SK-N-SH treated with all-trans-retinoic acid at 6 μM for 48 hours (cell line): ENCODE measurements at regions not wholly inside any gene's neighbourhood (a gene's known extent, or its start where the extent isn't known, plus 50 kb on each side); places are given as distances from the start of the nearest gene placed in this dataset.

Experiments
- ARNTL ChIP-seq: fragments of 450-650 bp; formaldehyde crosslinking; IDR thresholded peaks from 2 replicates; pipeline ENCODE4 v1.5.0; 2020; ENCODE audit warnings: low read depth, mild to moderate bottlenecking, moderate library complexity, borderline replicate concordance
- BACH2 ChIP-seq: fragments of 250-450 bp; sonication (Bioruptor Pico); IDR thresholded peaks from 2 replicates; pipeline ENCODE4 v1.9.0; 2021; ENCODE audit warnings: mild to moderate bottlenecking, borderline replicate concordance
- CSDC2 ChIP-seq: fragments of 250-450 bp; sonication (Bioruptor Pico); IDR thresholded peaks from 2 replicates; pipeline ENCODE4 v1.5.0; 2020; ENCODE audit warnings: mild to moderate bottlenecking, moderate library complexity
- CSRNP3 ChIP-seq: fragments of 250-450 bp; sonication (Bioruptor Pico); IDR thresholded peaks from 2 replicates; pipeline ENCODE4 v1.5.1; 2021; ENCODE audit warnings: mild to moderate bottlenecking, moderate library complexity
- ESRRG ChIP-seq: fragments of 250-450 bp; sonication (Bioruptor Pico); IDR thresholded peaks from 2 replicates; pipeline ENCODE4 v1.6.1; 2021; ENCODE audit warnings: mild to moderate bottlenecking
- GLIS3 ChIP-seq: fragments of 250-450 bp; sonication (Bioruptor Pico); IDR thresholded peaks from 2 replicates; pipeline ENCODE4 v1.5.0; 2020; ENCODE audit warnings: mild to moderate bottlenecking, moderate library complexity
- ISL1 ChIP-seq: fragments of 250-450 bp; sonication (Bioruptor Pico); IDR thresholded peaks from 2 replicates; pipeline ENCODE4 v2.1.2; 2022; ENCODE audit warnings: mild to moderate bottlenecking, moderate library complexity
- RARB ChIP-seq: fragments of 250-450 bp; sonication (Bioruptor Pico); IDR thresholded peaks from 2 replicates; pipeline ENCODE4 v1.8.0; 2021; ENCODE audit warnings: mild to moderate bottlenecking, moderate library complexity
- TOX ChIP-seq: fragments of 250-450 bp; sonication (Bioruptor Pico); IDR thresholded peaks from 2 replicates; pipeline ENCODE4 v1.8.0; 2021; ENCODE audit warnings: mild to moderate bottlenecking, moderate library complexity, borderline replicate concordance
- ZFP3 ChIP-seq: fragments of 250-450 bp; sonication (Bioruptor Pico); IDR thresholded peaks from 2 replicates; pipeline ENCODE4 v1.5.0; 2020; ENCODE audit warnings: mild to moderate bottlenecking, moderate library complexity
- ZFP30 ChIP-seq: fragments of 450-650 bp; formaldehyde crosslinking; IDR thresholded peaks from 2 replicates; pipeline ENCODE4 v1.5.0; 2022; ENCODE audit warnings: mild to moderate bottlenecking, moderate library complexity
- TF ChIP-seq, protein P1 (sequence below): fragments of 250-450 bp; sonication (Bioruptor Pico); IDR thresholded peaks from 2 replicates; pipeline ENCODE4 v1.8.0; 2020; ENCODE audit warnings: mild to moderate bottlenecking, moderate library complexity, borderline replicate concordance
- TF ChIP-seq, protein P2 (sequence below): fragments of 250-450 bp; sonication (Bioruptor Pico); IDR thresholded peaks from 2 replicates; pipeline ENCODE4 v1.5.1; 2020; ENCODE audit warnings: low read depth, mild to moderate bottlenecking, moderate library complexity

DNA sequence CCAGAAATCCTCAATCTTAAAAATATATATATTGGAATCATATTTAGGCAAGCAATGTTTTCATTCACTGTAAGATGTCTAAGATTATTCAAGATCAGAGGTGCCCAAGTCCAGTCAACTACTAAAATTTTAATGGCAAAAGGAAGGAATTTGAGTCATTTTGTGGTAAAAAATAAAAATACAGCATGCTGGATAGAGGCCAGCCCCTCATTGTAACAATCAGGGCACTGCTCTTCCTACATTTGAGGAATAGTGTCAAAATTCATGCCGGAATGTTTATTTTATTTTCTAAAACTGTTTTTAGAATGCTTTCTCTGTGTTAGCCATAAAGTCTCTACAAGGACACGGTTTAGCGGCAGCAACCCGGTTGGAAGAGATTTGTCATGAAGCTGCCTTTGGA is 49.9 kb upstream of the SRD5A3 start:
- TF ChIP-seq, protein P1, sequence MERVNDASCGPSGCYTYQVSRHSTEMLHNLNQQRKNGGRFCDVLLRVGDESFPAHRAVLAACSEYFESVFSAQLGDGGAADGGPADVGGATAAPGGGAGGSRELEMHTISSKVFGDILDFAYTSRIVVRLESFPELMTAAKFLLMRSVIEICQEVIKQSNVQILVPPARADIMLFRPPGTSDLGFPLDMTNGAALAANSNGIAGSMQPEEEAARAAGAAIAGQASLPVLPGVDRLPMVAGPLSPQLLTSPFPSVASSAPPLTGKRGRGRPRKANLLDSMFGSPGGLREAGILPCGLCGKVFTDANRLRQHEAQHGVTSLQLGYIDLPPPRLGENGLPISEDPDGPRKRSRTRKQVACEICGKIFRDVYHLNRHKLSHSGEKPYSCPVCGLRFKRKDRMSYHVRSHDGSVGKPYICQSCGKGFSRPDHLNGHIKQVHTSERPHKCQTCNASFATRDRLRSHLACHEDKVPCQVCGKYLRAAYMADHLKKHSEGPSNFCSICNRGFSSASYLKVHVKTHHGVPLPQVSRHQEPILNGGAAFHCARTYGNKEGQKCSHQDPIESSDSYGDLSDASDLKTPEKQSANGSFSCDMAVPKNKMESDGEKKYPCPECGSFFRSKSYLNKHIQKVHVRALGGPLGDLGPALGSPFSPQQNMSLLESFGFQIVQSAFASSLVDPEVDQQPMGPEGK, result no peak
- TF ChIP-seq, protein P2, sequence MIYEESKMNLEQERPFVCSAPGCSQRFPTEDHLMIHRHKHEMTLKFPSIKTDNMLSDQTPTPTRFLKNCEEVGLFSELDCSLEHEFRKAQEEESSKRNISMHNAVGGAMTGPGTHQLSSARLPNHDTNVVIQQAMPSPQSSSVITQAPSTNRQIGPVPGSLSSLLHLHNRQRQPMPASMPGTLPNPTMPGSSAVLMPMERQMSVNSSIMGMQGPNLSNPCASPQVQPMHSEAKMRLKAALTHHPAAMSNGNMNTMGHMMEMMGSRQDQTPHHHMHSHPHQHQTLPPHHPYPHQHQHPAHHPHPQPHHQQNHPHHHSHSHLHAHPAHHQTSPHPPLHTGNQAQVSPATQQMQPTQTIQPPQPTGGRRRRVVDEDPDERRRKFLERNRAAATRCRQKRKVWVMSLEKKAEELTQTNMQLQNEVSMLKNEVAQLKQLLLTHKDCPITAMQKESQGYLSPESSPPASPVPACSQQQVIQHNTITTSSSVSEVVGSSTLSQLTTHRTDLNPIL (CRISPR knock-in tag), result no peak
- TF ChIP-seq ZFP3 (CRISPR knock-in tag) (no peak), TOX (no peak), ZFP30 (CRISPR knock-in tag) (no peak), RARB (CRISPR knock-in tag) (no peak), ESRRG (CRISPR knock-in tag) (no peak), ARNTL (CRISPR knock-in tag) (no peak), ISL1 (no peak), GLIS3 (CRISPR knock-in tag) (no peak), CSRNP3 (CRISPR knock-in tag) (no peak), BACH2 (CRISPR knock-in tag) (no peak), CSDC2 (no peak)
